GM23248 (cell line): ENCODE measurements at regions not wholly inside any gene's neighbourhood (a gene's known extent, or its start where the extent isn't known, plus 50 kb on each side); places are given as distances from the start of the nearest gene placed in this dataset.

Experiments used
- DNase-seq: peaks from one replicate; pipeline ENCODE4 v3.0.0-alpha.2; 2015
- H2AFZ ChIP-seq: fragments of 200-600 bp; sonication (generic); 2 replicates; pipeline ENCODE4 v1.6.1; 2016; ENCODE audit warnings: antibody characterized with exemption
- H3F3A ChIP-seq: fragments of 200-600 bp; sonication (generic); 2 replicates; pipeline ENCODE4 v1.6.1; 2016; ENCODE audit warnings: mild to moderate bottlenecking, antibody characterized with exemption, mixed run types; ENCODE audit not compliant: insufficient read depth
- H3K27ac ChIP-seq: fragments of 200-600 bp; sonication (generic); 2 replicates; pipeline ENCODE4 v1.5.1; 2016; ENCODE audit warnings: mild to moderate bottlenecking
- H3K27me3 ChIP-seq: fragments of 200-600 bp; sonication (generic); replicated peaks from 2 replicates; pipeline ENCODE4 v1.6.1; 2016; ENCODE audit warnings: mild to moderate bottlenecking; ENCODE audit not compliant: insufficient read depth
- H3K36me3 ChIP-seq: fragments of 200-600 bp; sonication (generic); 2 replicates; pipeline ENCODE4 v1.6.1; 2016; ENCODE audit warnings: low read depth, mild to moderate bottlenecking
- H3K4me1 ChIP-seq: fragments of 200-600 bp; sonication (generic); 2 replicates; pipeline ENCODE4 v1.6.1; 2016; ENCODE audit warnings: mild to moderate bottlenecking; ENCODE audit not compliant: insufficient read depth
- H3K4me2 ChIP-seq: fragments of 200-600 bp; sonication (generic); one replicate; pipeline ENCODE4 v1.6.1; 2016; ENCODE audit warnings: mild to moderate bottlenecking; ENCODE audit not compliant: unreplicated experiment
- H3K4me3 ChIP-seq: fragments of 200-600 bp; sonication (generic); 2 replicates; pipeline ENCODE4 v1.5.1; 2016; ENCODE audit warnings: mild to moderate bottlenecking
- H3K79me2 ChIP-seq: fragments of 200-600 bp; sonication (generic); 2 replicates; pipeline ENCODE4 v1.6.1; 2016; ENCODE audit warnings: mild to moderate bottlenecking; ENCODE audit not compliant: insufficient read depth
- H3K9ac ChIP-seq: fragments of 200-600 bp; sonication (generic); 2 replicates; pipeline ENCODE4 v1.6.1; 2016; ENCODE audit warnings: mild to moderate bottlenecking
- H3K9me2 ChIP-seq: fragments of 200-600 bp; sonication (generic); 2 replicates; pipeline ENCODE4 v1.6.1; 2016; ENCODE audit warnings: mixed run types, mild to moderate bottlenecking, moderate library complexity; ENCODE audit not compliant: insufficient read depth
- H3K9me3 ChIP-seq: fragments of 200-600 bp; sonication (generic); one replicate; pipeline ENCODE4 v1.6.1; 2017; ENCODE audit warnings: low read depth
- H4K20me1 ChIP-seq: fragments of 200-600 bp; sonication (generic); 2 replicates; pipeline ENCODE4 v1.6.0; 2016; ENCODE audit not compliant: insufficient read depth
- EZH2 ChIP-seq: fragments of 200-600 bp; sonication (generic); IDR thresholded peaks from 2 replicates; pipeline ENCODE4 v1.6.1; 2018; ENCODE audit warnings: antibody characterized with exemption, mild to moderate bottlenecking; ENCODE audit not compliant: insufficient read depth, poor library complexity, severe bottlenecking
- EZH2phosphoT487 ChIP-seq: fragments of 200-600 bp; sonication (generic); IDR thresholded peaks from 2 replicates; pipeline ENCODE4 v1.6.1; 2018; ENCODE audit warnings: antibody characterized with exemption, moderate library complexity, mild to moderate bottlenecking, low read depth; ENCODE audit not compliant: insufficient read depth
- WGBS, 2 experiments: methylation state at CpG; one replicate each; pipeline ENCODE4 v1.1.6; 2015 to 2017; ENCODE audit warnings: low lambda C conversion rate in 2 of 2, low coverage in 1 of 2; ENCODE audit errors: missing lambda C conversion rate in 2 of 2; 5-methylcytosine and 5-hydroxymethylcytosine counted together
- in situ Hi-C: fragments of 300-500 bp; cut with MboI; formaldehyde crosslinking; loops from 2 replicates; pipeline ENCODE4 v1.15.0; 2020

DNA sequence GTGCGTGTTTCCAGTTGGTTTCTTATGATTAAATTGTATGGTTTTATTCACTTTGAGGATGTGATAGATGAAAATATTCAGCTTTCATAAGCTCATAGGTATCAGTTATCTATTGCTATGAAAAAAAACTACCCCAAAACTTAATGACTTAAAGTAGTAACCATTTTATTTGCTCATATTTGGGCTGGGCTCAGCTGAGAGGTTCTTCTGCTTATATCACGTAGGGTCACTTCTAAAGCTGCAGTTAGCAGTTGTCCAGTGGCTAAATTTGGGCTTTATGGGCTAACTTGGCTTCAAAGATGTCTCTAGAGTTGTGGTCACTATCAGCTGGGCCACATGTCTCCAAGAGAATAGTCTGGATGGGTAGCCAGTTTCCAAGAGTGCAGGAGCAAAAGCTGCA lies 206.4 kb upstream of the LYPLAL1 start:
- DNase-seq, result no peak
- H3K27me3 ChIP-seq, result no peaks in the 10 kb centered on the region
- H3K4me3 ChIP-seq, result no peak overlapping the region
- TF ChIP-seq EZH2phosphoT487 (no peak), EZH2 (no peak)
- no peak overlapping the region for H3K4me2 ChIP-seq
- H3K4me1 ChIP-seq, result no peaks in the 10 kb centered on the region
- H3K9me2 ChIP-seq, result no peaks in the 10 kb centered on the region
- H3K9me3 ChIP-seq, result no peaks in the 10 kb centered on the region
- no peaks in the 10 kb centered on the region for H3F3A ChIP-seq
- no peaks in the 10 kb centered on the region for H3K36me3 ChIP-seq
- no peak overlapping the region for H3K9ac ChIP-seq
- H3K27ac ChIP-seq, result no peak overlapping the region
- in situ Hi-C loops, result no loop called here
- H2AFZ ChIP-seq, result no peak overlapping the region
- no peaks in the 10 kb centered on the region for H4K20me1 ChIP-seq
- H3K79me2 ChIP-seq, result no peaks in the 10 kb centered on the region
- WGBS, 2 experiments, result 73 to 79% methylated on average over 2 of the region's 2 CpGs

DNA sequence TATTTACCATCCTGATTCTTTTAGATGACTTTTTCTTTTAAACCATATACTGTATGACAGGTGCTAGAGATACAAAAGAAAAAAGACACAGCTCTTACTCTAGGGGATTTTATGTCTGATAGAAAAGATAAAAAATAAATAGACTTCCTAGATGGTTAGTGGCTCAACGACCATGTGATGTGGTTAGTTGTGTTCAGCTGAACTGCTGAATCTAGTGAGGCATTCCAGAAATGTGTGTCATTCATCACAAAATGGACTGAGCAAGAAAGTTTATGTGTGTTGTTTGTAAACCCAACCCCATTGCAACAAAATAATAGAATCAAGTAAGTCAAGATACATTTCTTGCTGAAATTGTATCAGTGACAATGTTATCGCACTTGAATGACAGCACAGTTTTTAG lies 205.8 kb upstream of the LYPLAL1 start:
- no peaks in the 10 kb centered on the region for H3K9me3 ChIP-seq
- H3K79me2 ChIP-seq, result no peaks in the 10 kb centered on the region
- H3F3A ChIP-seq, result no peaks in the 10 kb centered on the region
- no peaks in the 10 kb centered on the region for H3K9me2 ChIP-seq
- no peak for DNase-seq
- H3K36me3 ChIP-seq, result no peaks in the 10 kb centered on the region
- H3K4me3 ChIP-seq, result no peak overlapping the region
- TF ChIP-seq EZH2phosphoT487 (no peak), EZH2 (no peak)
- H3K4me2 ChIP-seq, result no peak overlapping the region
- WGBS, 2 experiments, result 75 to 77% methylated on average over 2 of the region's 2 CpGs
- no peak overlapping the region for H2AFZ ChIP-seq
- H4K20me1 ChIP-seq, result no peaks in the 10 kb centered on the region
- no peak overlapping the region for H3K9ac ChIP-seq
- H3K4me1 ChIP-seq, result no peaks in the 10 kb centered on the region
- H3K27ac ChIP-seq, result no peak overlapping the region
- in situ Hi-C loops, result no loop called here
- no peaks in the 10 kb centered on the region for H3K27me3 ChIP-seq

DNA sequence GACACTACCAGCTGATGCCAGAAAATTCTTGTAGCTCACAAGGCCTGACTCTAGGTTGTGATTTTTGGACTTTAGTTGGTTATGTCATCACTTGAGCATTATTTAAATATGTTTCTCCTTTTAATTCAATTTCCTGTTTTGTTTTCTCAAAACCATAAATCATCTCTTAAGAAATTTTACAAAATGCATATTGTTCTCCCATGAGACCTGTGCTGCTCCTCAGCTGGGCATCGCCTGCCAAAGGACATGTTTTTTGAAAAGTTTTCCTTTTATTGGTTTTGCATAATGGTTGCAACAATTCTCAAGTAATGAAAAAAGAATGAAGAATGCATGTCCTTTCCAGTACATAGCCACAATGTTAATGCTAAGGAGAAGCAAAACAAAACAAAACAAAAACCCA lies 204.7 kb upstream of the LYPLAL1 start:
- 47 to 48% methylated on average over 1 of the region's 1 CpG for WGBS, 2 experiments
- Histone ChIP-seq H3K79me2 (no peaks in the 10 kb centered on the region), H3K36me3 (no peaks in the 10 kb centered on the region), H3K9me3 (no peaks in the 10 kb centered on the region), H4K20me1 (no peaks in the 10 kb centered on the region), H3K9me2 (no peaks in the 10 kb centered on the region), H3K27me3 (no peaks in the 10 kb centered on the region), H2AFZ (no peak overlapping the region), H3F3A (no peaks in the 10 kb centered on the region), H3K27ac (no peak overlapping the region), H3K4me3 (no peak overlapping the region), H3K4me2 (no peak overlapping the region), H3K9ac (no peak overlapping the region), H3K4me1 (no peaks in the 10 kb centered on the region)
- TF ChIP-seq EZH2 (no peak), EZH2phosphoT487 (no peak)
- in situ Hi-C loops, result no loop called here
- DNase-seq, result no peak

DNA sequence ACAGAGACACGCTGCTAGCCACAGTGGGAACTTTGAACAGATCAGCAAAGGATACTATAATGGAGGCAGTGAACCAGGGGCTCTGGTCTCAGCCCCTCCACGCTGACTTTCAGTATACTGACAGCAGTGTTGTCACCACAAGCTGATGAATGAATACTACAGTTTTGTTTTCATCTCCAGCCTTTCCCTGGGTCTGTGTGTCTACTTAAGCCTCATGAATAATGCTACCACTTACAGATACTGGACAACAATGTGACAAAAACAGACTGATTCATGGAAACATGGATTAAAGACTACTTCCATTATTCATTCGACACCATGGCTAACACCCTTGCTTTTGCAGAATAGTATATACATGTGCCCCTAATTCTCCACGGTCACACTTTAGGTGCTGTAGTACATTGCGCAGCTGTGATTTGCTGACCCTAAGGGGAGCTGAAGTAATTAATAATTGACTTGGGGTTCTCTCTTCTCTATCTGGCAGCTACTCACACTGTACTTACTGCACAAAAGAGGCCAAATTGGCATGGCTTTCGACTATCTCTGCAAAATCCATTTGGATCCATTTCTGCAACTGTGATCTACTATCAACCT lies 203.2 kb upstream of the LYPLAL1 start:
- Histone ChIP-seq H3K4me2 (no peak overlapping the region), H2AFZ (no peak overlapping the region), H3K79me2 (no peaks in the 10 kb centered on the region), H3K4me1 (no peaks in the 10 kb centered on the region), H3F3A (no peaks in the 10 kb centered on the region), H3K27me3 (no peaks in the 10 kb centered on the region), H3K9ac (no peak overlapping the region), H3K27ac (no peak overlapping the region), H3K4me3 (no peak overlapping the region), H4K20me1 (no peaks in the 10 kb centered on the region), H3K9me3 (no peaks in the 10 kb centered on the region), H3K36me3 (no peaks in the 10 kb centered on the region), H3K9me2 (no peaks in the 10 kb centered on the region)
- 73% methylated on average over 6 of the region's 6 CpGs for WGBS, 2 experiments
- DNase-seq, result no peak
- TF ChIP-seq EZH2 (no peak), EZH2phosphoT487 (no peak)
- in situ Hi-C loops, result no loop called here

DNA sequence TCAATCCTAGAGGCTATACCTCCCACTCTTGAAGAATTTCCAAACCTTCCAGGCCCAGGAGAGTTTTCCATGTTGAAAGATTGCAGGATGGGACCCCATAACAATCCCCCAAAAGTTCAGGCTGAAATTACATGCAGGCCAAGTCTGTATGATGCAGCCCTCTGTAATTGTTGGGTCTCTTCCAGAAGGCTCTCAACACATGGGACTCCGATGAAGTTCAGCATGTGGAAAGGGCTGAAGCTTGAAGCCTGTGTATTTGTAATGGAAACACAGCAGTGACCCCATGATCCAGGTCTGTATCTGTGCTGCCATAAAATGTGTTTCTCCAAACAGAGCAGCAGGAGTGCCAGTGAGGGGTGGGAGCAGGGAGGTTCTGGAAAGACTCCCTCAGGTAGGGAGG lies 202.5 kb upstream of the LYPLAL1 start:
- 46 to 58% methylated on average over 1 of the region's 1 CpG for WGBS, 2 experiments
- in situ Hi-C loops, result no loop called here
- H3K4me1 ChIP-seq, result no peaks in the 10 kb centered on the region
- H3K27ac ChIP-seq, result no peak overlapping the region
- H3K9ac ChIP-seq, result no peak overlapping the region
- H3K4me2 ChIP-seq, result no peak overlapping the region
- H2AFZ ChIP-seq, result no peak overlapping the region
- no peaks in the 10 kb centered on the region for H3K9me3 ChIP-seq
- H3K36me3 ChIP-seq, result no peaks in the 10 kb centered on the region
- DNase-seq, result no peak
- no peaks in the 10 kb centered on the region for H3F3A ChIP-seq
- no peaks in the 10 kb centered on the region for H3K9me2 ChIP-seq
- H3K27me3 ChIP-seq, result no peaks in the 10 kb centered on the region
- no peaks in the 10 kb centered on the region for H4K20me1 ChIP-seq
- no peak for TF ChIP-seq EZH2phosphoT487
- no peak for TF ChIP-seq EZH2
- no peaks in the 10 kb centered on the region for H3K79me2 ChIP-seq
- no peak overlapping the region for H3K4me3 ChIP-seq
